ENCODE measurements at regions not wholly inside any gene's neighbourhood (a gene's known extent, or its start where the extent isn't known, plus 50 kb on each side); places are given as distances from the start of the nearest gene placed in this dataset.

DNA sequence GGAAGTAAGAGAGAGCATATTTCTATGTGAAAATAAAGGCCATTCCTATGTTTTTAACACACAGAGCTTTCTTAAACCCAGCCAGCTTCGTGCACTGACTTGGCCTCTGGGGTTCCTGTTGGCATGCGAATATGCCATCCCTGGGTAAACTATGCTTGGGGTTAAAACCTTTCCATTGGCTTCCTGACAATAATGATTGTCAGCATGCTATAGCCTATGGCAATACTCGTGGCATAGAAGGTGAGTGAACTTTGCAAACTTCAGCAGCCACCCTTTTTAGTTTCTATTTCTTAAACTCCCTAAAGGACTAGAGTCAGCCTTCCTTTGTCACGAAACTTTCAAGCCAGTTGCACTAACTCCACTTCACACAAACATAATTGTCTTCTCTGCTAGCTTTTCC, 148.4 kb upstream of the RGS6 start:
- no peak overlapping the region for H3K4me3 Mint-ChIP-seq
- DNase-seq (ENCODE audit: extremely low spot score, unreplicated experiment), result no peak
- no peak for TF ChIP-seq CTCF (conservative IDR thresholded peaks at IDR 0.05)
- no peaks in the 10 kb centered on the region for H3K9me3 Mint-ChIP-seq
- no peak overlapping the region for H3K27ac Mint-ChIP-seq
- no peaks in the 10 kb centered on the region for H3K27me3 Mint-ChIP-seq
- no peaks in the 10 kb centered on the region for H3K4me1 Mint-ChIP-seq (ENCODE audit: unreplicated experiment)
- no peaks in the 10 kb centered on the region for H3K36me3 Mint-ChIP-seq

- no peaks in the 10 kb centered on the region for H3K4me1 Mint-ChIP-seq (ENCODE audit: unreplicated experiment)
- H3K36me3 Mint-ChIP-seq, result no peaks in the 10 kb centered on the region
- no peaks in the 10 kb centered on the region for H3K9me3 Mint-ChIP-seq
These were observed 143.2 kb upstream of the RGS6 start for GRCh38 chr14:71789005-71789404.

GRCh38 chr14:71799841-71800240, 132.4 kb upstream of the RGS6 start:
- H3K36me3 Mint-ChIP-seq, result no peaks in the 10 kb centered on the region
- H3K4me1 Mint-ChIP-seq (ENCODE audit: unreplicated experiment), result peaks cover 2% of the 10 kb centered on the region
- peaks cover 4% of the 10 kb centered on the region for H3K9me3 Mint-ChIP-seq
- no peak for TF ChIP-seq CTCF (conservative IDR thresholded peaks at IDR 0.05)
- peaks cover 3% of the 10 kb centered on the region for H3K27me3 Mint-ChIP-seq
- DNase-seq (ENCODE audit: extremely low spot score, unreplicated experiment), result no peak
- no peak overlapping the region for H3K4me3 Mint-ChIP-seq
- H3K27ac Mint-ChIP-seq, result no peak overlapping the region

More at GRCh38 chr14:71789005-71789404, 143.2 kb upstream of the RGS6 start:
- H3K27me3 Mint-ChIP-seq, result no peaks in the 10 kb centered on the region
- H3K4me3 Mint-ChIP-seq, result no peak overlapping the region
- TF ChIP-seq CTCF (conservative IDR thresholded peaks at IDR 0.05), result no peak
- no peak for DNase-seq (ENCODE audit: extremely low spot score, unreplicated experiment)
- no peak overlapping the region for H3K27ac Mint-ChIP-seq

GRCh38 chr14:71800878-71801277, 131.4 kb upstream of the RGS6 start:
- Mint-ChIP-seq H3K4me1 (ENCODE audit: unreplicated experiment) (peaks cover 5% of the 10 kb centered on the region), H3K4me3 (no peak overlapping the region), H3K9me3 (peaks cover 4% of the 10 kb centered on the region), H3K36me3 (no peaks in the 10 kb centered on the region), H3K27ac (no peak overlapping the region), H3K27me3 (peaks cover 3% of the 10 kb centered on the region)
- no peak for TF ChIP-seq CTCF (conservative IDR thresholded peaks at IDR 0.05)
- no peak for DNase-seq (ENCODE audit: extremely low spot score, unreplicated experiment)

DNA sequence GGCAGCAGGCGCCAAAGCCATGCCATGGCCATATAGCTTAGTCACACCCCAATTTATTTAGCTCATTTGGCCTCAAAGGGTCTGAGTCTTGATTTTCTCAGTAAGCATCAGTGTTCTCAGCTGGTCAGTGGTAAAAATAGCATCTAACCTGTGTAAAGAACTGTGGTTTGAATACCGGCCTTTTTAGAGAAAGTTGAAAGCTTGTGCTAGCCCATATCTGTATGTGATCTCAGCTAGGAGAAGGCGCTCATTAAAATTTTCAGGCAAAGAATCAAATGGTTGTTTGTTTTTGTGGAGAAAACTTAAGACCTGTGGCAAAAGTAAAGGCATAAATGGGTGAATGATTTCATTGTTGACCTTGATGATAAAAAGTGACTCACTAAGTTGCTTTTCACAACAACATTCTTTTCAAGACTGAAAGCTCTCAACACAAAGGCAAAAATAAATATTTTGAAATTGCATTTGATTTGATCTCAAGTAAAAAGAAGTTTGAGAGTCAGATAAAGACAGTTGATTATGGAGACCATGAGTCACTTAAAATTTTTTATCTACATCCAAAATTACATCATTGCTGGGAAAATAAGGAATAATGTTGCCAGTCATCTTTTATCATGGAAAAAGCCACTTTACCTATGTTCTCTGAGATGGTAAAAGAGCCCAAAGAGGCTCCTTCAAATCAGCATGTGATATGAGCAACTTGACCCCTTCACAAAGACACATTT, 128.5 kb upstream of the RGS6 start:
- Mint-ChIP-seq H3K27ac (no peak overlapping the region), H3K9me3 (no peaks in the 10 kb centered on the region), H3K36me3 (no peaks in the 10 kb centered on the region), H3K4me1 (ENCODE audit: unreplicated experiment) (peaks cover 5% of the 10 kb centered on the region), H3K4me3 (no peak overlapping the region), H3K27me3 (peaks cover 6% of the 10 kb centered on the region)
- DNase-seq (ENCODE audit: extremely low spot score, unreplicated experiment), result no peak
- TF ChIP-seq CTCF (conservative IDR thresholded peaks at IDR 0.05), result no peak

All from type B pancreatic cell (in vitro differentiated cells).